GM23248 (cell line): ENCODE measurements at regions not wholly inside any gene's neighbourhood (a gene's known extent, or its start where the extent isn't known, plus 50 kb on each side); places are given as distances from the start of the nearest gene placed in this dataset.

ENCODE experiments used
- EZH2 ChIP-seq: fragments of 200-600 bp; sonication (generic); IDR thresholded peaks from 2 replicates; pipeline ENCODE4 v1.6.1; 2018; ENCODE audit warnings: antibody characterized with exemption, mild to moderate bottlenecking; ENCODE audit not compliant: insufficient read depth, poor library complexity, severe bottlenecking
- EZH2phosphoT487 ChIP-seq: fragments of 200-600 bp; sonication (generic); IDR thresholded peaks from 2 replicates; pipeline ENCODE4 v1.6.1; 2018; ENCODE audit warnings: antibody characterized with exemption, moderate library complexity, mild to moderate bottlenecking, low read depth; ENCODE audit not compliant: insufficient read depth

DNA sequence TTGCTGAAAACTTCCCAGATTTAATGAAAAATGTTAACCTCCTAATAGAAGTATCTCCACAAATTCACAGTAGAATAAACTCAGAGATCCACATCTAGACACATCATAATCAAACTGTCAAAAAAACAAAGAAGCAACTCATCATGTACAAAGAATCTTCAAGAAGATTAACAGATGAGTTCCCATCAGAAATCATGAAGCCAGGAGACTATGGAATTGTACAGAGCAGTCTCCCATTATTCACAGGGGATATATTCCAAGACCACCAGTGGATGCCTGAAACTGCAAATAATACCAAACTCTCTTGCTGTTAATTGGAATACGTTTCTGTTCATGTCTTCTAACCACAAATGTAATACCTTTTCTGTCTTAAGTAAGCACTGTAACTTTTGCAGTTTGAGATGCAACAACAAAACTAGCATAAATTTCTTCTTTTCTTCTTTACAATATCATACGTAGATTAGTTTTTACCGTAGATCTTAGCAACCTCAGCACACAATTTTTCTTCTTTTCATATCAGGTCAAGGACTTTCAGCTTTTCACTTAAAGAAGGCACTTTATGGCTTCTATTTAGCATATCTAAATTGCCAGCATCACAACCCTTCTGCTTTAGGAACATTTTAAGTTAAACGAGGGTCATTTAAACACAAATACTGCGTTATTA is 70.3 kb upstream of the MIR17HG start:
- no peak for TF ChIP-seq EZH2
- TF ChIP-seq EZH2phosphoT487 = no peak
